ENCODE measurements at regions not wholly inside any gene's neighbourhood (a gene's known extent, or its start where the extent isn't known, plus 50 kb on each side); places are given as distances from the start of the nearest gene placed in this dataset.

- TF ChIP-seq CTCF (IDR thresholded peaks at IDR 0.05) (no peak), POLR2A (IDR thresholded peaks at IDR 0.05) (no peak), EP300 (IDR thresholded peaks at IDR 0.05) (no peak)
Measured at GRCh38 chr6:122075917-122076316, 323.5 kb upstream of the HSF2 start.

Measured in suprapubic skin (tissue), 3 donors.